HCT116 (cell line): ENCODE measurements at regions not wholly inside any gene's neighbourhood (a gene's known extent, or its start where the extent isn't known, plus 50 kb on each side); places are given as distances from the start of the nearest gene placed in this dataset.

Experiments used
- EGR1 ChIP-seq: IDR thresholded peaks from 2 replicates; pipeline ENCODE4 v1.6.1; 2012; ENCODE audit warnings: low read depth
- JUND ChIP-seq: IDR thresholded peaks from 2 replicates; pipeline ENCODE4 v1.6.1; 2012
- POLR2A ChIP-seq: IDR thresholded peaks from 2 replicates; pipeline ENCODE4 v1.7.0; 2011; ENCODE audit warnings: borderline replicate concordance; ENCODE audit not compliant: insufficient read depth, insufficient read length; ENCODE audit errors: extremely low read depth
- POLR2AphosphoS5 ChIP-seq: IDR thresholded peaks from 2 replicates; pipeline ENCODE4 v1.6.1; 2011; ENCODE audit warnings: mild to moderate bottlenecking, low read depth, low read length, moderate library complexity
- RAD21 ChIP-seq: IDR thresholded peaks from 2 replicates; pipeline ENCODE4 v1.6.1; 2012; ENCODE audit warnings: low read depth, mild to moderate bottlenecking
- SIN3A ChIP-seq: IDR thresholded peaks from 2 replicates; pipeline ENCODE4 v1.6.1; 2012; ENCODE audit warnings: low read depth
- TF ChIP-seq, protein P1 (sequence below), 3 experiments: fragments of 200-600 bp in 1 of 3; sonication (generic) in 1 of 3; IDR thresholded peaks in 2 of 3; conservative IDR thresholded peaks in 1 of 3; 2 replicates each; pipeline ENCODE4 v1.5.1; 2012 to 2017; ENCODE audit warnings: low read depth in 2 of 3, low read length in 2 of 3, antibody characterized with exemption in 1 of 3, borderline replicate concordance in 1 of 3, control low read depth in 1 of 3, mild to moderate bottlenecking in 1 of 3, mixed read lengths in 1 of 3, mixed run types in 1 of 3, moderate library complexity in 1 of 3; ENCODE audit not compliant: insufficient read depth in 1 of 3
- TF ChIP-seq, protein P2 (sequence below): IDR thresholded peaks from 2 replicates; pipeline ENCODE4 v1.6.1; 2012

DNA sequence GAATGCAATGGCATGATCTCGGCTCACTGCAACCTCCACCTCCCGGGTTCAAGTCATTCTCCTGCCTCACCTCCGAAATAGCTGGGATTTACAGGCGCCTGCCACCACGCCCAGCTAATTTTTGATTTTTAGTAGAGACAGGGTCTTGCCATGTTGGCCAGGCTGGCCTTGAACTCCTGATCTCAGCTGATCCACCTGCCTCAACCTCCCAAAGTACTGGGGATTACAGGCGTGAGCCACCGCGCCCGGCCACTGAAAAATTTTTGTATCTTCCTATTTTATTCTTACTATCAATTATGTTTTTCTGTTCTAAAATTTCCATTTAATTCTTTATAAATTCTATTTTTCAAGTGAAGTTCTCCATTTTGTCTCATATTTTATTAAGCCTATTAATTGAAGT is 730.4 kb downstream of the EDEM1 start:
- TF ChIP-seq, protein P1, sequence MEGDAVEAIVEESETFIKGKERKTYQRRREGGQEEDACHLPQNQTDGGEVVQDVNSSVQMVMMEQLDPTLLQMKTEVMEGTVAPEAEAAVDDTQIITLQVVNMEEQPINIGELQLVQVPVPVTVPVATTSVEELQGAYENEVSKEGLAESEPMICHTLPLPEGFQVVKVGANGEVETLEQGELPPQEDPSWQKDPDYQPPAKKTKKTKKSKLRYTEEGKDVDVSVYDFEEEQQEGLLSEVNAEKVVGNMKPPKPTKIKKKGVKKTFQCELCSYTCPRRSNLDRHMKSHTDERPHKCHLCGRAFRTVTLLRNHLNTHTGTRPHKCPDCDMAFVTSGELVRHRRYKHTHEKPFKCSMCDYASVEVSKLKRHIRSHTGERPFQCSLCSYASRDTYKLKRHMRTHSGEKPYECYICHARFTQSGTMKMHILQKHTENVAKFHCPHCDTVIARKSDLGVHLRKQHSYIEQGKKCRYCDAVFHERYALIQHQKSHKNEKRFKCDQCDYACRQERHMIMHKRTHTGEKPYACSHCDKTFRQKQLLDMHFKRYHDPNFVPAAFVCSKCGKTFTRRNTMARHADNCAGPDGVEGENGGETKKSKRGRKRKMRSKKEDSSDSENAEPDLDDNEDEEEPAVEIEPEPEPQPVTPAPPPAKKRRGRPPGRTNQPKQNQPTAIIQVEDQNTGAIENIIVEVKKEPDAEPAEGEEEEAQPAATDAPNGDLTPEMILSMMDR (IDR thresholded peaks at IDR 0.05 in 2 of 3, conservative IDR thresholded peaks at IDR 0.05 in 1 of 3; ENCODE audit: borderline replicate concordance in 1 of 3, insufficient read depth in 1 of 3, low read depth in 2 of 3, low read length in 2 of 3) = no peak
- TF ChIP-seq POLR2A (no peak), POLR2AphosphoS5 (no peak), RAD21 (no peak), EGR1 (no peak), SIN3A (no peak), JUND (no peak)
- TF ChIP-seq, protein P2, sequence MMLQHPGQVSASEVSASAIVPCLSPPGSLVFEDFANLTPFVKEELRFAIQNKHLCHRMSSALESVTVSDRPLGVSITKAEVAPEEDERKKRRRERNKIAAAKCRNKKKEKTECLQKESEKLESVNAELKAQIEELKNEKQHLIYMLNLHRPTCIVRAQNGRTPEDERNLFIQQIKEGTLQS = no peak
